Trophoblast cell (in vitro differentiated cells and primary cell): ENCODE measurements at regions not wholly inside any gene's neighbourhood (a gene's known extent, or its start where the extent isn't known, plus 50 kb on each side); places are given as distances from the start of the nearest gene placed in this dataset.
A peak's percentile ranks its signal among the peaks of the same experiment; 100 is the strongest.

Experiments used
- DNase-seq, 2 donors: peaks; one replicate each; pipeline ENCODE4 v3.0.0-alpha.2; 2016
- H2AFZ ChIP-seq: 2 replicates; pipeline ENCODE4 v1.6.1; 2013; ENCODE audit warnings: low read length, moderate library complexity, mild to moderate bottlenecking; ENCODE audit not compliant: insufficient read depth, poor library complexity
- H2AK5ac ChIP-seq: 2 replicates; pipeline ENCODE4 v1.6.1; 2013; ENCODE audit warnings: mild to moderate bottlenecking, low read length
- H2BK120ac ChIP-seq: 2 replicates; pipeline ENCODE4 v1.6.1; 2013; ENCODE audit warnings: low read length, mild to moderate bottlenecking, moderate library complexity; ENCODE audit not compliant: insufficient read depth, poor library complexity
- H2BK12ac ChIP-seq: 2 replicates; pipeline ENCODE4 v1.6.1; 2013; ENCODE audit warnings: mild to moderate bottlenecking, low read length, moderate library complexity
- H2BK5ac ChIP-seq: 2 replicates; pipeline ENCODE4 v1.6.1; 2013; ENCODE audit warnings: low read length, low read depth, moderate library complexity, mild to moderate bottlenecking; ENCODE audit not compliant: poor library complexity
- H3K14ac ChIP-seq: 2 replicates; pipeline ENCODE4 v1.6.1; 2013; ENCODE audit warnings: mild to moderate bottlenecking, low read length
- H3K18ac ChIP-seq: 2 replicates; pipeline ENCODE4 v1.6.1; 2013; ENCODE audit warnings: mild to moderate bottlenecking, low read length
- H3K23ac ChIP-seq: 2 replicates; pipeline ENCODE4 v1.6.1; 2013; ENCODE audit warnings: low read length
- H3K27ac ChIP-seq: 2 replicates; pipeline ENCODE4 v1.5.1; 2013; ENCODE audit warnings: low read depth, mild to moderate bottlenecking, inconsistent platforms, low read length, moderate library complexity
- H3K27me3 ChIP-seq: 2 replicates; pipeline ENCODE4 v1.6.1; 2013; ENCODE audit warnings: inconsistent platforms, mild to moderate bottlenecking, low read length, moderate library complexity; ENCODE audit not compliant: insufficient read depth
- H3K36me3 ChIP-seq, 2 experiments: 1 replicate in 1 of 2; 2 replicates in 1 of 2; pipeline ENCODE4 v1.6.1; 2013; ENCODE audit warnings: low read length in 2 of 2, mild to moderate bottlenecking in 2 of 2, moderate library complexity in 1 of 2; ENCODE audit not compliant: insufficient read depth in 2 of 2, control insufficient read depth in 1 of 2
- H3K4ac ChIP-seq: 2 replicates; pipeline ENCODE4 v1.6.1; 2013; ENCODE audit warnings: low read depth, mild to moderate bottlenecking, low read length, moderate library complexity
- H3K4me1 ChIP-seq, 2 experiments: 1 replicate in 1 of 2; 2 replicates in 1 of 2; pipeline ENCODE4 v1.6.1; 2013; ENCODE audit warnings: low read length in 2 of 2, mild to moderate bottlenecking in 2 of 2, moderate library complexity in 1 of 2; ENCODE audit not compliant: insufficient read depth in 2 of 2, control insufficient read depth in 1 of 2
- H3K4me2 ChIP-seq: 2 replicates; pipeline ENCODE4 v1.6.1; 2013; ENCODE audit warnings: inconsistent platforms, mild to moderate bottlenecking, low read length, moderate library complexity
- H3K4me3 ChIP-seq: 2 replicates; pipeline ENCODE4 v1.5.1; 2013; ENCODE audit warnings: mild to moderate bottlenecking, low read depth, low read length, inconsistent platforms
- H3K79me1 ChIP-seq: one replicate; pipeline ENCODE4 v1.6.1; 2013; ENCODE audit warnings: low read length
- H3K79me2 ChIP-seq: 2 replicates; pipeline ENCODE4 v1.6.1; 2013; ENCODE audit warnings: low read length, mild to moderate bottlenecking; ENCODE audit not compliant: control insufficient read depth, insufficient read depth, poor library complexity
- H3K9ac ChIP-seq: 2 replicates; pipeline ENCODE4 v1.6.1; 2013; ENCODE audit warnings: mild to moderate bottlenecking, low read length
- H3K9me3 ChIP-seq: 2 replicates; pipeline ENCODE4 v1.6.1; 2013; ENCODE audit warnings: low read depth, mild to moderate bottlenecking, control low read depth, inconsistent platforms, low read length; ENCODE audit not compliant: insufficient read depth
- H4K12ac ChIP-seq: 2 replicates; pipeline ENCODE4 v1.6.1; 2013; ENCODE audit warnings: low read depth, mild to moderate bottlenecking, low read length, moderate library complexity
- H4K8ac ChIP-seq: 2 replicates; pipeline ENCODE4 v1.6.1; 2013; ENCODE audit warnings: low read depth, mild to moderate bottlenecking, low read length, moderate library complexity
- H4K91ac ChIP-seq: one replicate; pipeline ENCODE4 v1.6.1; 2013; ENCODE audit warnings: low read depth, mild to moderate bottlenecking, low read length, moderate library complexity
- WGBS: extraction: QIAGEN DNeasy Blood & Tissue Kit; methylation state at CpG from one replicate; pipeline ENCODE4 v1.1.7; 2013; ENCODE audit warnings: missing lambda C conversion rate; ENCODE audit not compliant: insufficient read length, insufficient coverage; ENCODE audit errors: extremely low coverage; 5-methylcytosine and 5-hydroxymethylcytosine counted together

- H3K27ac ChIP-seq, result no peak overlapping the region
- no peak overlapping the region for H4K12ac ChIP-seq
- no peaks in the 10 kb centered on the region for H3K27me3 ChIP-seq
- H2BK120ac ChIP-seq, result no peak overlapping the region
- H3K79me1 ChIP-seq, result no peaks in the 10 kb centered on the region
- H2BK12ac ChIP-seq, result no peak overlapping the region
- no peak overlapping the region for H2AK5ac ChIP-seq
- no peak overlapping the region for H3K4me2 ChIP-seq
- H2AFZ ChIP-seq, result no peak overlapping the region
- no peak overlapping the region for H3K14ac ChIP-seq
- H4K91ac ChIP-seq, result no peak overlapping the region
- H3K18ac ChIP-seq, result no peak overlapping the region
- no peaks in the 10 kb centered on the region for H3K36me3 ChIP-seq
- no peak overlapping the region for H3K23ac ChIP-seq
- no peaks in the 10 kb centered on the region for H3K4me1 ChIP-seq
- no peak overlapping the region for H4K8ac ChIP-seq
- no peaks in the 10 kb centered on the region for H3K79me2 ChIP-seq
- no peak overlapping the region for H3K4ac ChIP-seq
- H2BK5ac ChIP-seq, result no peak overlapping the region
- no peak for DNase-seq
- no peaks in the 10 kb centered on the region for H3K9me3 ChIP-seq
- WGBS, result no CpG with 5 or more reads among the region's 1 CpG
- no peak overlapping the region for H3K4me3 ChIP-seq
- no peak overlapping the region for H3K9ac ChIP-seq
These were observed 156.6 kb upstream of the ALCAM start for GRCh38 chr3:105210141-105210540.

DNA sequence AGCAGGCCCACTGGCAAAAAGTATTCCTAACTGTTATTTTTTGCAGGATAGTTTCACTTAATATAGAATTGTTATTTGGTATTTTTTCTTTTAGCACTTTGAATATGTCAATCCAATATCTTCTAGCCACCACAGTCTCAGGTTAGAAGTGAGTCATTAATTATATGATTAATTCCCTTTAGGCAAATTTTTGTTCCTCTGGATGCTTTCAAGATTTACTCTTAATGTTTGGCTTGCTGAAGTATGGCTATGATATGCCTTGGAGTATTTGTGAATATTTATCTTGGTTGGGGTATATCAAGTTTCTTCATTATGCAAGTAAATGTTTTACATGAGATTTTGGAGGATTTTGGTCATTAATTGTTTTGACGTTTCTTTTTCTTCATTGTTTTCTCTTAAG is 152.1 kb upstream of the ALCAM start:
- Histone ChIP-seq H2BK5ac (no peak overlapping the region), H3K18ac (no peak overlapping the region), H4K91ac (no peak overlapping the region), H3K9me3 (no peaks in the 10 kb centered on the region), H3K27ac (no peak overlapping the region), H3K4me1 (no peaks in the 10 kb centered on the region), H3K79me2 (no peaks in the 10 kb centered on the region), H3K14ac (no peak overlapping the region), H4K12ac (no peak overlapping the region), H2AFZ (no peak overlapping the region), H3K27me3 (no peaks in the 10 kb centered on the region), H3K23ac (no peak overlapping the region), H4K8ac (no peak overlapping the region), H2AK5ac (no peak overlapping the region), H3K4me2 (no peak overlapping the region), H3K9ac (no peak overlapping the region), H3K4ac (no peak overlapping the region), H3K36me3 (no peaks in the 10 kb centered on the region), H2BK120ac (no peak overlapping the region), H2BK12ac (no peak overlapping the region), H3K79me1 (no peaks in the 10 kb centered on the region), H3K4me3 (no peak overlapping the region)
- WGBS, result no CpG with 5 or more reads among the region's 1 CpG
- DNase-seq, result no peak

DNA sequence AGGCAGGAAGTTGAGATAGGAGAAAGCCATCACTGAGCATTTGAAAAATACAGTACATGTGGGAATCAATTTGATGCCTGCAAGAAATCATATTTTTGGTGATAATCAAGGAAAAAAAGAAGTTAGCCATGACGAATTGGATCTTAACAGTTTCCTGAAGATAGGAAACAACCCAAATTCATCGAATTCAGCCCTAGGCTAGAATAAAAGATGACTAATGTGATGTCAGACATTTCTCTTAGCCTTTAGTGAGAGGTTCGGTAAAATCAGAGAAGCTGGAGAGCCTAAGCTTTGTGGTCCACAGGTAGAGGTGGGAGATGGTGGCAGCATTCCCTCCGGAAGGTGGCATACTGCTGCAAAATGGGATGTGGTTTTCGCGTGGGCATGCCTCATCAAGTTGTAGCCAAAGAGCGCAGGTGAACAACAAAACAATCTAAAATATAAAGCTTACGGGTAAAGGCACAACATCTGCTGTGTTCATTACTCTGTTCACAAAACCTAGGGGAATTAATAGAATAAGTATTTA is 144.1 kb upstream of the ALCAM start:
- Histone ChIP-seq H3K4me1 (no peaks in the 10 kb centered on the region), H4K8ac (no peak overlapping the region), H3K36me3 (no peaks in the 10 kb centered on the region), H3K23ac (no peak overlapping the region), H4K91ac (no peak overlapping the region), H3K9me3 (no peaks in the 10 kb centered on the region), H3K4me2 (no peak overlapping the region), H3K27me3 (no peaks in the 10 kb centered on the region), H3K79me1 (no peaks in the 10 kb centered on the region), H2AK5ac (no peak overlapping the region), H4K12ac (no peak overlapping the region), H3K79me2 (no peaks in the 10 kb centered on the region), H3K18ac (no peak overlapping the region), H3K14ac (no peak overlapping the region), H2BK120ac (no peak overlapping the region), H3K9ac (no peak overlapping the region), H3K27ac (no peak overlapping the region), H2BK5ac (no peak overlapping the region), H3K4me3 (no peak overlapping the region), H2AFZ (no peak overlapping the region), H3K4ac (no peak overlapping the region), H2BK12ac (no peak overlapping the region)
- peak in 1 of 2 donors; percentile 0 for DNase-seq
- no CpG with 5 or more reads among the region's 8 CpGs for WGBS

DNA sequence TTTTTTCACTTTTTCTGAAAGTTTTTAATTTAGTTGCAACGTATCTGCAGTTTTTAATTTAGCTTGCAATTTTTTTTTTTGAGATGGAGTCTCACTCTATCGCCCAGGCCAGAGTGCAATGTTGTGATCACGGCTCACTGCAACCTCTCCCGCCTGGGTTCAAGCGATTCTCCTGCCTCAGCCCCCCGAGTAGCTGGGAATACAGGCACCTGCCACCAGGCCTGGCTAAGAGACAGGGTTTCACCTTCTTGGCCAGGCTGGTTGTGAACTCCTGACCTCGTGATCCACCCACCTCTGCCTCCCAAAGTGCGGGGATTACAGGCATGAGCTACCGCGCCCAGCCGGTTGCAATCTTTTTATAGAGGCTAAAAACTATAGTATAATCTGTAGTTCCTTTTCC is 142.9 kb upstream of the ALCAM start:
- Histone ChIP-seq H3K27me3 (no peaks in the 10 kb centered on the region), H3K18ac (no peak overlapping the region), H3K23ac (no peak overlapping the region), H4K91ac (no peak overlapping the region), H3K27ac (no peak overlapping the region), H3K79me1 (no peaks in the 10 kb centered on the region), H3K4me1 (no peaks in the 10 kb centered on the region), H3K9ac (no peak overlapping the region), H3K36me3 (no peaks in the 10 kb centered on the region), H2BK5ac (no peak overlapping the region), H3K9me3 (no peaks in the 10 kb centered on the region), H4K8ac (no peak overlapping the region), H3K4ac (no peak overlapping the region), H3K79me2 (no peaks in the 10 kb centered on the region), H3K14ac (no peak overlapping the region), H3K4me3 (no peak overlapping the region), H2AK5ac (no peak overlapping the region), H3K4me2 (no peak overlapping the region), H2BK120ac (no peak overlapping the region), H2BK12ac (no peak overlapping the region), H2AFZ (no peak overlapping the region), H4K12ac (no peak overlapping the region)
- DNase-seq, result no peak
- WGBS, result no CpG with 5 or more reads among the region's 11 CpGs
